Uterus (tissue), 2 donors: ENCODE measurements at regions not wholly inside any gene's neighbourhood (a gene's known extent, or its start where the extent isn't known, plus 50 kb on each side); places are given as distances from the start of the nearest gene placed in this dataset.

ENCODE experiments used
- POLR2A ChIP-seq, 2 donors: fragments of 450-650 bp; IDR thresholded peaks; one replicate each; pipeline ENCODE4 v1.6.1; 2016; ENCODE audit warnings: antibody characterized with exemption in 2 of 2, mild to moderate bottlenecking in 1 of 2, moderate library complexity in 1 of 2
- TF ChIP-seq, protein P1 (sequence below), 4 experiments: fragments of 200-600 bp in 2 of 4; fragments of 450-650 bp in 2 of 4; sonication (generic) in 2 of 4; IDR thresholded peaks; one replicate each; pipeline ENCODE4 v1.5.1; 2016 to 2019; ENCODE audit warnings: antibody characterized with exemption in 4 of 4, mild to moderate bottlenecking in 2 of 4, moderate library complexity in 1 of 4

DNA sequence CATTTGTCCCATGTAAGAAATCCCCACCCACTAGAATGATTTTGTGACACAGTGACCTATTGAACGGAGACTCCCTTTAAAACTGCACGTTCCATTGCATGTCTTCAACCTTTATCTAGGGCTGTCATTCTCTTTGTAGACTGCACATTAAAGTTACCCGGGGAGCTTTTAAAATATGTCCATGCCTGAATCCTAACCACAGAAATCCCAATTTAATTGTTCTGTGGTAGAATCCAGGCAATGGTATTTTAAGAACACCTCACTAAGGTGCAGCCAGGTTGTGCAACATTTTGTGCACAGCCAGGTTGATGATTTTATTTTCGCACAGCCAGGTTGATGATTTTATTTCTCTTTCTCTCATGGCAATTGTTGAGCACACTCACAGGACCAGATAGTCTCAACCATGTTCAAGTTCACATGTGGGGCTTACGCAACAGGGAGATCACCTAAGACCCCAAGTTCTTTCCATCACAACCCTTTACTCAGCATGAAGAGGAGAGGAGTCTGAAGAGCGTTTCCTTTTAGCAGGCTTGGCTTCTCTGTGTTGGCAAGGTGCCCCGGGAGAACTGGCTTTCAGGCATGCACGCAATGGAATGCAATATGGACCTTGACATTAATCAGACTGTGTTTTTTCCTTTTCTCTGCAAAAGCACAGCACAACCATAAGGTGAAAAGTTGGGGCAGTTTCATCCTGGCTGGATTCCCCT is 467.3 kb upstream of the ETAA1 start:
- TF ChIP-seq, protein P1, sequence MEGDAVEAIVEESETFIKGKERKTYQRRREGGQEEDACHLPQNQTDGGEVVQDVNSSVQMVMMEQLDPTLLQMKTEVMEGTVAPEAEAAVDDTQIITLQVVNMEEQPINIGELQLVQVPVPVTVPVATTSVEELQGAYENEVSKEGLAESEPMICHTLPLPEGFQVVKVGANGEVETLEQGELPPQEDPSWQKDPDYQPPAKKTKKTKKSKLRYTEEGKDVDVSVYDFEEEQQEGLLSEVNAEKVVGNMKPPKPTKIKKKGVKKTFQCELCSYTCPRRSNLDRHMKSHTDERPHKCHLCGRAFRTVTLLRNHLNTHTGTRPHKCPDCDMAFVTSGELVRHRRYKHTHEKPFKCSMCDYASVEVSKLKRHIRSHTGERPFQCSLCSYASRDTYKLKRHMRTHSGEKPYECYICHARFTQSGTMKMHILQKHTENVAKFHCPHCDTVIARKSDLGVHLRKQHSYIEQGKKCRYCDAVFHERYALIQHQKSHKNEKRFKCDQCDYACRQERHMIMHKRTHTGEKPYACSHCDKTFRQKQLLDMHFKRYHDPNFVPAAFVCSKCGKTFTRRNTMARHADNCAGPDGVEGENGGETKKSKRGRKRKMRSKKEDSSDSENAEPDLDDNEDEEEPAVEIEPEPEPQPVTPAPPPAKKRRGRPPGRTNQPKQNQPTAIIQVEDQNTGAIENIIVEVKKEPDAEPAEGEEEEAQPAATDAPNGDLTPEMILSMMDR (IDR thresholded peaks at IDR 0.05) = no peak
- no peak for TF ChIP-seq POLR2A (IDR thresholded peaks at IDR 0.05)
